K562 (cell line): ENCODE measurements at regions not wholly inside any gene's neighbourhood (a gene's known extent, or its start where the extent isn't known, plus 50 kb on each side); places are given as distances from the start of the nearest gene placed in this dataset.

Source experiments
- ATAC-seq: fragments of 200-7000 bp; cut with Tn5 transposase; 3 replicates; pipeline ENCODE4 v1.9.1; 2020; ENCODE audit warnings: moderate library complexity
- BruUV-seq: library from RNA; stranded (reverse); fragments of 400-500 nt; replicated peaks from 2 replicates; lab custom pipeline; 2021; lab: Mats Ljungman, UMichigan
- CTCF ChIA-PET: fragments of 300-600 bp; formaldehyde crosslinking; extraction: SDS; loops from one replicate; lab custom pipeline; 2021; ENCODE audit warnings: low intra/inter-chr PET ratio; lab: Yijun Ruan, JAX
- POLR2A ChIA-PET: fragments of 300-600, 350-650 bp; sonication (Branson Sonifier 250); formaldehyde crosslinking; extraction: SDS; loops from one replicate; lab custom pipeline; 2021; ENCODE audit warnings: antibody characterized with exemption, inconsistent platforms; lab: Yijun Ruan, JAX
- DNase-seq, 4 experiments: peaks; one replicate each; pipeline versions ENCODE4 v3.0.0 to v3.0.0-alpha.2; 2011 to 2018; ENCODE audit warnings: low spot score in 3 of 4, mixed read lengths in 3 of 4; ENCODE audit errors: extremely low read depth in 1 of 4
- FAIRE-seq: peaks from 2 replicates; lab custom pipeline; 2011; peaks lifted over from hg19 to GRCh38; lab: Jason Lieb, UNC
- H2AFZ ChIP-seq: 2 replicates; pipeline ENCODE4 v1.6.0; 2011; ENCODE audit warnings: low read depth, low read length, control low read depth, inconsistent platforms
- H3K27ac ChIP-seq: fragments of 200-600 bp; 3 replicates; pipeline ENCODE4 v1.8.0; 2011; ENCODE audit warnings: low read depth, mild to moderate bottlenecking, control low read depth, inconsistent platforms, low read length, moderate library complexity, mixed read lengths; ENCODE audit errors: extremely low read depth
- H3K27me3 ChIP-seq, 2 experiments: fragments of 300-600 bp in 1 of 2; 2 replicates in 1 of 2; 3 replicates in 1 of 2; pipeline versions ENCODE4 v1.6.0 to v1.8.0; 2011; ENCODE audit warnings: inconsistent platforms in 2 of 2, low read length in 2 of 2, mild to moderate bottlenecking in 1 of 2, mixed read lengths in 1 of 2, moderate library complexity in 1 of 2; ENCODE audit not compliant: control insufficient read depth in 2 of 2, insufficient read depth in 2 of 2
- H3K36me3 ChIP-seq: fragments of 300-600 bp; 3 replicates; pipeline ENCODE4 v1.8.0; 2011; ENCODE audit warnings: mild to moderate bottlenecking, low read length, inconsistent platforms; ENCODE audit not compliant: control insufficient read depth, insufficient read depth
- H3K4me1 ChIP-seq, 2 experiments: fragments of 200-600 bp in 1 of 2; replicated peaks in 1 of 2; 2 replicates in 1 of 2; 3 replicates in 1 of 2; pipeline versions ENCODE4 v1.5.1 to v1.8.0; 2011; ENCODE audit warnings: inconsistent platforms in 2 of 2, low read length in 2 of 2, mild to moderate bottlenecking in 1 of 2, mixed read lengths in 1 of 2, moderate library complexity in 1 of 2; ENCODE audit not compliant: control insufficient read depth in 2 of 2, insufficient read depth in 2 of 2
- H3K4me2 ChIP-seq: 2 replicates; pipeline ENCODE4 v1.6.1; 2011; ENCODE audit warnings: low read length, control low read depth, inconsistent platforms, mixed read lengths; ENCODE audit not compliant: insufficient read depth
- H3K4me3 ChIP-seq: fragments of 200-600 bp; sonication (generic), shearing (Covaris generic); 2 replicates; pipeline ENCODE4 v1.5.1; 2016; ENCODE audit warnings: control low read depth, inconsistent platforms
- H3K79me2 ChIP-seq: fragments of 200-600 bp; 3 replicates; pipeline ENCODE4 v1.8.0; 2011; ENCODE audit warnings: low read length, inconsistent platforms; ENCODE audit not compliant: control insufficient read depth, insufficient read depth
- H3K9ac ChIP-seq, 2 experiments: 2 replicates each; pipeline versions ENCODE4 v1.6.0 to v1.6.1; 2011; ENCODE audit warnings: low read depth in 2 of 2, low read length in 2 of 2, control low read depth in 1 of 2, inconsistent platforms in 1 of 2, mild to moderate bottlenecking in 1 of 2, mixed read lengths in 1 of 2; ENCODE audit not compliant: insufficient read depth in 1 of 2
- H3K9me1 ChIP-seq: one replicate; pipeline ENCODE4 v1.6.0; 2011; ENCODE audit warnings: inconsistent platforms, mild to moderate bottlenecking, low read length, moderate library complexity; ENCODE audit not compliant: control insufficient read depth, insufficient read depth
- H3K9me3 ChIP-seq: replicated peaks from 2 replicates; pipeline ENCODE4 v1.5.1; 2011; ENCODE audit warnings: low read depth, low read length, inconsistent platforms; ENCODE audit not compliant: control insufficient read depth, insufficient read depth
- H4K20me1 ChIP-seq: replicated peaks from 2 replicates; pipeline ENCODE4 v1.6.1; 2011; ENCODE audit warnings: low read length, inconsistent platforms, mixed read lengths; ENCODE audit not compliant: control insufficient read depth, insufficient read depth
- CHD2 ChIP-seq: IDR thresholded peaks from 2 replicates; pipeline ENCODE4 v1.6.1; 2011; ENCODE audit warnings: low read depth, low read length
- MYNN ChIP-seq, 2 experiments: sonication (generic); formaldehyde crosslinking in 1 of 2; IDR thresholded peaks; 2 replicates each; pipeline versions ENCODE4 v1.5.0 to v1.6.1; 2016 to 2020; ENCODE audit warnings: antibody characterized with exemption in 1 of 2, missing genetic modification reagents in 1 of 2
- RBM22 ChIP-seq: fragments of 200-400 bp; formaldehyde crosslinking; IDR thresholded peaks from 2 replicates; pipeline ENCODE4 v1.6.1; 2018; ENCODE audit warnings: low read length, low read depth; ENCODE audit not compliant: poor library complexity, severe bottlenecking
- RERE ChIP-seq: sonication (generic); formaldehyde crosslinking; IDR thresholded peaks from 2 replicates; pipeline ENCODE4 v1.8.0; 2023; ENCODE audit warnings: missing genetic modification reagents, mild to moderate bottlenecking, borderline replicate concordance
- SETDB1 ChIP-seq: IDR thresholded peaks from one replicate; pipeline ENCODE4 v1.6.1; 2012; ENCODE audit warnings: low read length, control low read depth, inconsistent platforms
- WGBS: fragments of 100-300 bp; shearing (Covaris generic); methylation state at CpG from one replicate; pipeline ENCODE4 v1.1.6; 2016; ENCODE audit warnings: low coverage, mixed read lengths; ENCODE audit not compliant: insufficient coverage; ENCODE audit errors: missing lambda C conversion rate; 5-methylcytosine and 5-hydroxymethylcytosine counted together
- in situ Hi-C: fragments of 300-500 bp; cut with MboI; formaldehyde crosslinking; loops from 4 replicates; pipeline ENCODE4 v1.15.0; 2018; ENCODE audit warnings: inconsistent platforms, mixed read lengths
- intact Hi-C: fragments of 100-400 bp; cut with micrococcal nuclease; formaldehyde crosslinking; loops from 2 replicates; pipeline ENCODE4 v1.14.2; 2022

GRCh38 chr9:115989831-115990230 lies 163.8 kb upstream of the PAPPA start:
- no peak overlapping the region for H3K27ac ChIP-seq
- no peaks in the 10 kb centered on the region for H4K20me1 ChIP-seq
- H3K9me3 ChIP-seq, result peaks cover 5% of the 10 kb centered on the region; the same call in 1 of the 2 replicates
- intact Hi-C loops (no loop called here), in situ Hi-C loops (no loop called here)
- BruUV-seq, result no TSS peak
- no peak overlapping the region for H2AFZ ChIP-seq
- H3K9ac ChIP-seq, result no peak overlapping the region
- WGBS, result 0% methylated on average over 4 of the region's 4 CpGs
- no peak for ATAC-seq
- H3K4me1 ChIP-seq, result no peaks in the 10 kb centered on the region
- no peak overlapping the region for H3K4me2 ChIP-seq
- no peak for TF ChIP-seq SETDB1
- no peak for TF ChIP-seq RERE (CRISPR knock-in tag)
- TF ChIP-seq CHD2, result no peak
- TF ChIP-seq RBM22, result no peak
- no peak for TF ChIP-seq MYNN (IDR thresholded peaks at IDR 0.05)
- no peak for TF ChIP-seq MYNN (CRISPR knock-in tag; IDR thresholded peaks at IDR 0.05)
- no peak for DNase-seq
- no peaks in the 10 kb centered on the region for H3K79me2 ChIP-seq
- CTCF ChIA-PET, result no interaction called here
- POLR2A ChIA-PET, result no interaction called here
- H3K9me1 ChIP-seq, result no peaks in the 10 kb centered on the region
- H3K36me3 ChIP-seq, result no peaks in the 10 kb centered on the region
- no peak overlapping the region for H3K4me3 ChIP-seq
- no peaks in the 10 kb centered on the region for H3K27me3 ChIP-seq
- FAIRE-seq, result no peak
